ENCODE measurements at regions not wholly inside any gene's neighbourhood (a gene's known extent, or its start where the extent isn't known, plus 50 kb on each side); places are given as distances from the start of the nearest gene placed in this dataset.

DNA sequence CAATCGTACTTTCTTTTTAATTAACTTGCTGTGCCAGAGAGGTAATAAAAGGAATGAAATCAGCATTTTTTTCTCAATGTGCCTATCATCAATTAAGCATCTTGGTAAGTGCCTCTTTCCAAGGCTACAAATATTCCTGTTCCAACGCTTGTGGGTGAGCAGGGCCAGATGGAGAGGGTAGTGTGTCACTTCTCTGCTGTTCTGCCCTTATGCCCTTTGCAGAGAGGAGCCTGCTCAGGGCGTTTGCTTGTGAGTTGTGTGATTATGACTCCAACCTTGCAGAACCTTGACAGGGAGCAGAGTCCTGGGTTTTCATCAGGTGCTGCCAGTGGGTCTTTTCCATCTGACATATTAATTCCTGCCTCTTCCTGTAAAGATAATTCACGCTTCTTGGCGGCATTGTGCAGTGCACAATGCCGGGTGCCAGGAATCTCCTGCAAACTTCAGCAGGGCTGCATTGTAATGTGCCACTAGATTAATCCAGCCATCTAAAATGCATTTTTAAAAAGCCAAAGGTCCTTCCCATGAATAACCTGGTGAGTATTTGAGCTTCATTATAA, 234.4 kb downstream of the ARHGAP12 start:
- H3K27me3 ChIP-seq (ENCODE audit: low read depth) = no peaks in the 10 kb centered on the region
- no peak overlapping the region for H3K27ac ChIP-seq
- ATAC-seq (no peak), DNase-seq (no peak)
- H3K36me3 ChIP-seq = no peaks in the 10 kb centered on the region
- H3K9me3 ChIP-seq = peaks cover 2% of the 10 kb centered on the region
- no peak overlapping the region for H3K4me3 ChIP-seq
- H3K4me1 ChIP-seq = peaks cover 28% of the 10 kb centered on the region
- intact Hi-C loops (cut with DNase I) = no loop called here
- TF ChIP-seq, protein P1, sequence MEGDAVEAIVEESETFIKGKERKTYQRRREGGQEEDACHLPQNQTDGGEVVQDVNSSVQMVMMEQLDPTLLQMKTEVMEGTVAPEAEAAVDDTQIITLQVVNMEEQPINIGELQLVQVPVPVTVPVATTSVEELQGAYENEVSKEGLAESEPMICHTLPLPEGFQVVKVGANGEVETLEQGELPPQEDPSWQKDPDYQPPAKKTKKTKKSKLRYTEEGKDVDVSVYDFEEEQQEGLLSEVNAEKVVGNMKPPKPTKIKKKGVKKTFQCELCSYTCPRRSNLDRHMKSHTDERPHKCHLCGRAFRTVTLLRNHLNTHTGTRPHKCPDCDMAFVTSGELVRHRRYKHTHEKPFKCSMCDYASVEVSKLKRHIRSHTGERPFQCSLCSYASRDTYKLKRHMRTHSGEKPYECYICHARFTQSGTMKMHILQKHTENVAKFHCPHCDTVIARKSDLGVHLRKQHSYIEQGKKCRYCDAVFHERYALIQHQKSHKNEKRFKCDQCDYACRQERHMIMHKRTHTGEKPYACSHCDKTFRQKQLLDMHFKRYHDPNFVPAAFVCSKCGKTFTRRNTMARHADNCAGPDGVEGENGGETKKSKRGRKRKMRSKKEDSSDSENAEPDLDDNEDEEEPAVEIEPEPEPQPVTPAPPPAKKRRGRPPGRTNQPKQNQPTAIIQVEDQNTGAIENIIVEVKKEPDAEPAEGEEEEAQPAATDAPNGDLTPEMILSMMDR (IDR thresholded peaks at IDR 0.05) = no peak

DNA sequence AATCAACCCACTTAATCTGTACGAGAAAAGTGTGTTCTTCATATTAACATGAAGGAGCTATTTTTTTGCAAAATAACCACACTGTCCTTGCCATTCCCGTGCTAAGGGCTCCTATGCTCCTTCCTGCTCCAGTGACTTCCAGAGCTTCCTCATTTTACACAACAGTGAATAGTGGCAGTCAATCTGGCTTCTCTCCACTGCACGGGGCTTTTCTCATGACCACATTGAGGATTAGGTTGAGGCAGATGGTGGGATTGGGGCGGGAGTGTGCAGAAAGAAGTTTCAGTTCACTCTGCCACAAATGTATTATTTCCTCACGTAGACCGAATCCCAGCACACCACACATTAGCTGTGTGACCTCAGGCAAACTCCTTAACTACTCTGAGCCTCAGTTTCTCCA, 235.1 kb downstream of the ARHGAP12 start:
- TF ChIP-seq, protein P1 (IDR thresholded peaks at IDR 0.05) = no peak
- Histone ChIP-seq H3K4me3 (no peak overlapping the region), H3K27me3 (ENCODE audit: low read depth) (no peaks in the 10 kb centered on the region), H3K9me3 (peaks cover 6% of the 10 kb centered on the region), H3K4me1 (peaks cover 21% of the 10 kb centered on the region), H3K27ac (no peak overlapping the region), H3K36me3 (no peaks in the 10 kb centered on the region)
- ATAC-seq = no peak
- intact Hi-C loops (cut with DNase I) = no loop called here
- DNase-seq = no peak

DNA sequence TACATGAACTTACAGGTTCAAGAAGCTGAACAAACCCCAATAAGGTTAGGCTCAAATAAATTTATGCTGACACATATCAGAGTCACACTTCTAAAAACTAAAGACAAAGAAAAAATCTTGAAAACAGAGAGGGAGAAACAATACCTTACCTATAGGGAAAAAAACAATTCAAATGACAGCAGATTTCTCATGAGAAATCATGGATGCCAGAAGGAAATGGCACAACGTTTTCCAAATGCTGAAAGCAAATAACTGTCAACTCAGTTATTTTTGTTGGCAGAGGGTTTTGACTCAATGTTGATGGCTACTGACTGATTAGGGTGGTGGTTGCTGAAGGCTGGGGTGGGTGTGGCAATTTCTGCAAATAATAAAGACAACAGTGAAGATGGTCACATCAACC, 239.4 kb downstream of the ARHGAP12 start:
- H3K4me1 ChIP-seq = no peaks in the 10 kb centered on the region
- intact Hi-C loops (cut with DNase I) = no loop called here
- TF ChIP-seq, protein P1 (IDR thresholded peaks at IDR 0.05) = no peak
- H3K4me3 ChIP-seq = no peak overlapping the region
- H3K9me3 ChIP-seq = peaks cover 11% of the 10 kb centered on the region
- no peaks in the 10 kb centered on the region for H3K36me3 ChIP-seq
- H3K27me3 ChIP-seq (ENCODE audit: low read depth) = no peaks in the 10 kb centered on the region
- DNase-seq = no peak
- no peak for ATAC-seq
- H3K27ac ChIP-seq = no peak overlapping the region

DNA sequence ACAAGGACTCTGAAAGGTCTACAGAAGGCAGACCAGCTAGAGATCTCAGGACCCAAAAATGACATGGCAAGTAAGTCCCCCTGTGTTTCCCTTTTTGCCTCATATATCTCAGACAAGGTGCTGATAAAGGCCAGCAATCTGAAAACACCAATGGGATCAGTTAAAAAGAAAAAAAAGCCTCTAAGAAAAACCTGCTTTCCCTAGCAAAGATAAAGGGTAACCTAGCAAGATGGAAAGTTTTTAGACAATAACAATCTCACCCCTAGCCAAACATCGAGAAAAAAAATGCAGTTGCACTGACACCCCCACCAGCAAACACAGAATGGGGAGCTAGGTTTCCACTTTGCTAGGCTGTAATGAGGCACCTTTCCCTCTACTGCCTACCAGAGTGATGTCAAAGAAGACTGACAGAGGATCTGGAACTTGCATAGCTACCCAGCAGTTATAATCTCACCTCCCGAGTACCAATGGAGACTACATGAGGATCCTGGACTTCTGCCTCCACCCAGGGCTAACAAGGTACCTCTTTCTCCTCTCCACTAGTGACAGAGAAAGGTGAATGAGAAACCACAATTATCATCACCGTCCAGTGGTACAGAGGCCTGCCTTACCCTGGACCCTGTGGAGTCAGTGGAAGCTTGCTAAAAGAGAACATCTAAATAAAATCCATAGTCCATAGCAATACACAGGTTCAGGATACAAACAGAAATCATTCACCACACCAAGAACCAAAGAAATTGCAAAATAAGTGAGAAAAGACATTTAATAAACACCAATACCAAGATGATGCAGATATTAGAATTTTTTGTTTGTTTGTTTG, 240.8 kb downstream of the ARHGAP12 start:
- intact Hi-C loops (cut with DNase I) = no loop called here
- peaks cover 22% of the 10 kb centered on the region for H3K9me3 ChIP-seq
- DNase-seq (no peak), ATAC-seq (peak in 1 of 2 donors; percentile 30)
- H3K27ac ChIP-seq = no peak overlapping the region
- H3K4me1 ChIP-seq = no peaks in the 10 kb centered on the region
- H3K27me3 ChIP-seq (ENCODE audit: low read depth) = no peaks in the 10 kb centered on the region
- H3K4me3 ChIP-seq = no peak overlapping the region
- TF ChIP-seq, protein P1 (IDR thresholded peaks at IDR 0.05) = no peak
- no peaks in the 10 kb centered on the region for H3K36me3 ChIP-seq

DNA sequence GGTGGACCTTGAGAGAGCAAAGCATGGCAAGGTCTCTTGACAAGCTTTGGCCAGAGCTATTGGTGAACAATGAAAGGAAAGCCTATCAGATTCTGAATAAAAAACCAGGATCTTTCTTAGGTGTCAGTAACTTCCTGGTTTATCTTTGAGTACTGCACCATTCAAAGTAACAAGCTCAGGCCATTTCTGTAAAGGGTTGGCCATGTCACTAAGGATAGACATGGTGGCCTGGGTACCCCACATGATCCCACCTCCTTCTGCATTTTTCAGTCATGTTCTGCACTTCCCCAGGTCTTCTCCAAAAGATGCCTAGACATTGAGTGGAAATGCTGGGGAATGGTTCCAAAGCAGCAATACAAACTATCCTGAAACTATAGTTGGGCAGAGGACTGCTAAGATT, 242.0 kb downstream of the ARHGAP12 start:
- intact Hi-C loops (cut with DNase I) = no loop called here
- no peaks in the 10 kb centered on the region for H3K27me3 ChIP-seq (ENCODE audit: low read depth)
- no peaks in the 10 kb centered on the region for H3K36me3 ChIP-seq
- no peaks in the 10 kb centered on the region for H3K4me1 ChIP-seq
- peaks cover 30% of the 10 kb centered on the region for H3K9me3 ChIP-seq
- H3K4me3 ChIP-seq = no peak overlapping the region
- no peak for DNase-seq
- TF ChIP-seq, protein P1 (IDR thresholded peaks at IDR 0.05) = no peak
- no peak for ATAC-seq
- no peak overlapping the region for H3K27ac ChIP-seq
